Esophagus muscularis mucosa (tissue), 4 donors: ENCODE measurements at regions not wholly inside any gene's neighbourhood (a gene's known extent, or its start where the extent isn't known, plus 50 kb on each side); places are given as distances from the start of the nearest gene placed in this dataset.

Source experiments
- DNase-seq: peaks from one replicate; pipeline ENCODE4 v3.0.0-alpha.2; 2017; ENCODE audit errors: extremely low spot score
- H3K27ac ChIP-seq, 4 donors: fragments of 200-600 bp; sonication (generic); replicated peaks in 1 of 4; 1 replicate in 3 of 4; 2 replicates in 1 of 4; pipeline ENCODE4 v1.5.1; 2016 to 2019; ENCODE audit warnings: mild to moderate bottlenecking in 1 of 4
- H3K27me3 ChIP-seq, 4 donors: fragments of 200-600 bp; sonication (generic); one replicate each; pipeline versions ENCODE4 v1.5.1 to v1.6.0; 2016 to 2019
- H3K36me3 ChIP-seq, 4 donors: fragments of 200-600 bp; sonication (generic); one replicate each; pipeline ENCODE4 v1.5.1; 2016 to 2019
- H3K4me1 ChIP-seq, 4 donors: fragments of 200-600 bp; sonication (generic); one replicate each; pipeline ENCODE4 v1.5.1; 2016 to 2019
- H3K4me3 ChIP-seq, 4 donors: fragments of 200-600 bp; sonication (generic); 1 replicate in 2 of 4; 2 replicates in 2 of 4; pipeline ENCODE4 v1.5.1; 2016 to 2019; ENCODE audit warnings: mild to moderate bottlenecking in 4 of 4, moderate library complexity in 1 of 4
- H3K9me3 ChIP-seq, 4 donors: fragments of 200-600 bp; sonication (generic); 1 replicate in 3 of 4; 2 replicates in 1 of 4; pipeline ENCODE4 v1.5.1; 2016 to 2019
- CTCF ChIP-seq, 3 experiments: fragments of 200-600 bp in 2 of 3; fragments of 450-650 bp in 1 of 3; sonication (generic) in 2 of 3; IDR thresholded peaks; one replicate each; pipeline ENCODE4 v1.5.1; 2017 to 2019; ENCODE audit warnings: antibody characterized with exemption in 3 of 3, mild to moderate bottlenecking in 2 of 3, moderate library complexity in 1 of 3
- EP300 ChIP-seq: sonication (generic); formaldehyde crosslinking; IDR thresholded peaks from one replicate; pipeline ENCODE4 v1.6.1; 2017; ENCODE audit warnings: antibody characterized with exemption
- POLR2A ChIP-seq: fragments of 450-650 bp; IDR thresholded peaks from one replicate; pipeline ENCODE4 v1.6.1; 2017; ENCODE audit warnings: antibody characterized with exemption, moderate library complexity, mild to moderate bottlenecking, low read depth
- POLR2AphosphoS5 ChIP-seq, 2 donors: sonication (generic); formaldehyde crosslinking; IDR thresholded peaks; one replicate each; pipeline ENCODE4 v1.6.1; 2017; ENCODE audit warnings: antibody characterized with exemption in 2 of 2
- WGBS: methylation state at CpG from one replicate; pipeline ENCODE4 v1.1.5; 2018; 5-methylcytosine and 5-hydroxymethylcytosine counted together
- intact Hi-C: fragments of 100-400 bp; cut with DNase I; formaldehyde crosslinking; loops from one replicate; pipeline ENCODE4 v1.15.1; 2023

- H3K36me3 ChIP-seq: no peaks in the 10 kb centered on the region
- intact Hi-C loops: no loop called here
- 54% methylated on average over 1 of the region's 1 CpG for WGBS
- DNase-seq: no peak
- TF ChIP-seq POLR2AphosphoS5 (IDR thresholded peaks at IDR 0.05) (no peak), EP300 (no peak), POLR2A (no peak)
- H3K27ac ChIP-seq: peak overlapping the region in 2 of 4 donors; percentile 23 to 60
- H3K9me3 ChIP-seq: no peaks in the 10 kb centered on the region
- peaks cover 0 to 69% (median 57%) of the 10 kb centered on the region in 4 donors for H3K4me1 ChIP-seq
- no peaks in the 10 kb centered on the region for H3K27me3 ChIP-seq
- no peak overlapping the region for H3K4me3 ChIP-seq
Observed at GRCh38 chr6:139540894-139541293, 166.4 kb upstream of the CITED2 start.

DNA sequence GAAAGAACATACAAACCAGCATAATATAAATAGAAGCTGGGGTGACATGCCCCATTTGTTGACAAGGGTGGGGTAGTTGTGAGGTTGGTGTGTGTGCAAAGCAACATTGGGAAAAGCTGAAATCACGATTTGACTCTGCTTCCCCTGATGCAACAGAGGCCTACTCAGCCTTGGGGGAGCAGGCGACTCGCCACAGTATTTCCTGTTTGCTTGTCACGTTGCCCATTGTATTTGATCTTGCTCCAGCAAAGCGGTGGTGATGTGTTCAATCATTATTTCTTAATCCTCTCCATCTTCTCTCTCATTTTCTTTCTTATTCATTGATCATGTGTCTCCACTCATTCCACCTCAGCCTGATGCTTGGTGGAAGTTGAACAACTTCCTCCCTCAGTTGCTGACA, 165.8 kb upstream of the CITED2 start:
- intact Hi-C loops: no loop called here
- peaks cover 0 to 63% (median 51%) of the 10 kb centered on the region in 4 donors for H3K4me1 ChIP-seq
- 48% methylated on average over 5 of the region's 5 CpGs for WGBS
- DNase-seq: no peak
- no peaks in the 10 kb centered on the region for H3K27me3 ChIP-seq
- no peak for TF ChIP-seq POLR2A
- no peak for TF ChIP-seq EP300
- no peak for TF ChIP-seq CTCF (IDR thresholded peaks at IDR 0.05)
- TF ChIP-seq POLR2AphosphoS5 (IDR thresholded peaks at IDR 0.05): no peak
- H3K27ac ChIP-seq: peak overlapping the region; percentile 18 to 63 (median 42)
- no peaks in the 10 kb centered on the region for H3K9me3 ChIP-seq
- H3K4me3 ChIP-seq: no peak overlapping the region
- H3K36me3 ChIP-seq: no peaks in the 10 kb centered on the region

- TF ChIP-seq EP300: no peak
- peak; percentile 52 to 55 for TF ChIP-seq POLR2AphosphoS5 (IDR thresholded peaks at IDR 0.05)
- no peak for TF ChIP-seq POLR2A
- TF ChIP-seq CTCF (IDR thresholded peaks at IDR 0.05): no peak
- H3K27me3 ChIP-seq: no peaks in the 10 kb centered on the region
- H3K4me3 ChIP-seq: no peak overlapping the region
- no peak for DNase-seq
- peak overlapping the region; percentile 18 to 63 (median 42) for H3K27ac ChIP-seq
- H3K4me1 ChIP-seq: peaks cover 0 to 58% (median 47%) of the 10 kb centered on the region in 4 donors
- no peaks in the 10 kb centered on the region for H3K9me3 ChIP-seq
- intact Hi-C loops: loop anchor here (5.0 kb wide), 2 partner anchors 52 to 163 kb away; no protein-coding TSS in a partner anchor
- 36% methylated on average over 12 of the region's 12 CpGs for WGBS
- H3K36me3 ChIP-seq: no peaks in the 10 kb centered on the region
Observed at GRCh38 chr6:139539852-139540251, 165.4 kb upstream of the CITED2 start.

DNA sequence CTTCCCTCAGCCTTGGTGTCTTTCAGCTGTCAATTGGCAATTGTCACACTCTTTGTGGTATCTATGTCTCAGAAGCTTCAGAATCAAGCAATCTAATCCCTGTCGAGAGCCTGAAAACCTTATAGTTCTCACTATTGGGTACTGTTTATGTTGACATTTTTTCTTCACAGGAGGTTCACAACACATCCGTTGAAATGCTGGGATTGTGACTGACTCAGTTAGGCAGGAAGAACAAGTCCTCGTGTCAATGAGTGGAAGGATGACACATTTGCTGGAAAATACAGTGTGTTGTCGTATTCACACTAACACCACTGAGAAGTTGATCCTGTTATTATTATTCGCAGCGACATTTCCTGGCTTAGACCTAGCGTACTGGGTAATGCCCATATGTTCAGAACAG, 163.9 kb upstream of the CITED2 start:
- H3K27ac ChIP-seq: no peak overlapping the region
- intact Hi-C loops: loop anchor here (5.0 kb wide), 2 partner anchors 54 to 161 kb away; no protein-coding TSS in a partner anchor
- H3K9me3 ChIP-seq: no peaks in the 10 kb centered on the region
- TF ChIP-seq EP300 (no peak), POLR2AphosphoS5 (IDR thresholded peaks at IDR 0.05) (no peak), POLR2A (no peak), CTCF (IDR thresholded peaks at IDR 0.05) (no peak)
- no peak for DNase-seq
- 93% methylated on average over 7 of the region's 7 CpGs for WGBS
- H3K4me1 ChIP-seq: peaks cover 5 to 59% (median 47%) of the 10 kb centered on the region in 4 donors
- no peaks in the 10 kb centered on the region for H3K27me3 ChIP-seq
- H3K36me3 ChIP-seq: no peaks in the 10 kb centered on the region
- no peak overlapping the region for H3K4me3 ChIP-seq

GRCh38 chr6:139536751-139537617, 162.5 kb upstream of the CITED2 start:
- Histone ChIP-seq H3K36me3 (no peaks in the 10 kb centered on the region), H3K4me3 (no peak overlapping the region), H3K27me3 (no peaks in the 10 kb centered on the region), H3K4me1 (peaks cover 5 to 63% (median 47%) of the 10 kb centered on the region in 4 donors), H3K27ac (peak overlapping the region; percentile 30 to 66 (median 60)), H3K9me3 (no peaks in the 10 kb centered on the region)
- DNase-seq: no peak
- intact Hi-C loops: loop anchor here (5.0 kb wide), 2 partner anchors 55 to 160 kb away; no protein-coding TSS in a partner anchor
- TF ChIP-seq POLR2A (no peak), CTCF (IDR thresholded peaks at IDR 0.05) (no peak), EP300 (no peak)
- WGBS: 84% methylated on average over 8 of the region's 8 CpGs
